ENCODE measurements at regions not wholly inside any gene's neighbourhood (a gene's known extent, or its start where the extent isn't known, plus 50 kb on each side); places are given as distances from the start of the nearest gene placed in this dataset.

GRCh38 chr12:107351713-107352112, 258.4 kb upstream of the CRY1 start:
- no peak for DNase-seq

GRCh38 chr12:107352347-107353081, 259.2 kb upstream of the CRY1 start:
- peak in 1 of 6 experiments; percentile 21 for DNase-seq

GRCh38 chr12:107353312-107353711, 260.0 kb upstream of the CRY1 start:
- DNase-seq, result no peak

- DNase-seq, result no peak
Measured at GRCh38 chr12:107355004-107355565, 261.7 kb upstream of the CRY1 start.

GRCh38 chr12:107355612-107356011, 262.3 kb upstream of the CRY1 start:
- no peak for DNase-seq

- no peak for DNase-seq
Measured at GRCh38 chr12:107356266-107356936, 263.1 kb upstream of the CRY1 start.

- DNase-seq, result no peak
Measured at GRCh38 chr12:107356937-107357295, 263.6 kb upstream of the CRY1 start.

GRCh38 chr12:107359382-107359781, 266.0 kb upstream of the CRY1 start:
- DNase-seq, result no peak

- no peak for DNase-seq
Measured at GRCh38 chr12:107360033-107360432, 266.7 kb upstream of the CRY1 start.

- DNase-seq, result no peak
Measured at GRCh38 chr12:107360482-107360881, 267.1 kb upstream of the CRY1 start.

GRCh38 chr12:107361970-107362369, 268.6 kb upstream of the CRY1 start:
- DNase-seq, result no peak

- DNase-seq, result no peak
Measured at GRCh38 chr12:107362960-107363359, 269.6 kb upstream of the CRY1 start.

- DNase-seq, result no peak
Measured at GRCh38 chr12:107364875-107365518, 271.6 kb upstream of the CRY1 start.

GRCh38 chr12:107365703-107366102, 272.4 kb upstream of the CRY1 start:
- DNase-seq, result no peak

- DNase-seq, result no peak
Measured at GRCh38 chr12:107366322-107366721, 273.0 kb upstream of the CRY1 start.

GRCh38 chr12:107368586-107368985, 275.2 kb upstream of the CRY1 start:
- peak in 2 of 6 experiments; percentile 18 to 29 for DNase-seq

- peak in 2 of 6 experiments; percentile 13 to 29 for DNase-seq
Measured at GRCh38 chr12:107369006-107369405, 275.7 kb upstream of the CRY1 start.

- peak in 3 of 6 experiments; percentile 48 to 67 (median 63) for DNase-seq
Measured at GRCh38 chr12:107369679-107370078, 276.3 kb upstream of the CRY1 start.

- peak in 5 of 6 experiments; percentile 20 to 67 (median 56) for DNase-seq
Measured at GRCh38 chr12:107372229-107372658, 278.9 kb upstream of the CRY1 start.

GRCh38 chr12:107373238-107373809, 280.0 kb upstream of the CRY1 start:
- DNase-seq, result peak in 1 of 6 experiments; percentile 11

GRCh38 chr12:107374161-107374840, 281.0 kb upstream of the CRY1 start:
- peak in 1 of 6 experiments; percentile 11 for DNase-seq

- no peak for DNase-seq
Measured at GRCh38 chr12:107375231-107375630, 281.9 kb upstream of the CRY1 start.
